ENCODE measurements at regions not wholly inside any gene's neighbourhood (a gene's known extent, or its start where the extent isn't known, plus 50 kb on each side); places are given as distances from the start of the nearest gene placed in this dataset.

DNA sequence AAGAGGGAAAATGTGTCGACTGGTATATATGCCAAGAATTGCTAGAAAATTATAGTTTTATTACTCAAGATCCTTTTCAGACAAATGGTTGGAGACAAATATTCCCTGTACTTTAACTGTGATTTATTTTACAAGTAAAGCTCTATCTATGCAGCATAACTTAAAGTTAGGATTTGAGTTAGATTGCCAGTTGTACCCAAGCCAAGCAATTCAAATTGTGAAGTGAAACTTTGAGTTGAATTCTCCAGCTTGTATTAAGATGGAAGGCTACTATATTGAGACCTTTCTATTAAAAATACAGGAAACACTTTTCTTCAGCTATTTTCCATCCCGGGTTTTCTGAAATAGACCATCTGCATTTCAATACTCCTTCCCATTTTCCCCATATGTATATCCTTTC lies 333.1 kb upstream of the RBMS3 start:
- BruUV-seq (replicated peaks): no TSS peak
- H3K27me3 ChIP-seq (ENCODE audit: low read length): no peaks in the 10 kb centered on the region
- no peaks in the 10 kb centered on the region for H4K20me1 ChIP-seq (ENCODE audit: low read length)
- H3K9me2 ChIP-seq (replicated peaks; ENCODE audit: low read length): no peaks in the 10 kb centered on the region
- no peaks in the 10 kb centered on the region for H3K9me3 ChIP-seq (ENCODE audit: low read length)
- intact Hi-C loops (cut with micrococcal nuclease): no loop called here
- H3F3A ChIP-seq (ENCODE audit: low read length, unreplicated experiment): no peaks in the 10 kb centered on the region
- ChIA-PET CTCF (no interaction called here), POLR2A (ENCODE audit: unreplicated experiment) (no interaction called here)
- no peak overlapping the region for H3K9ac ChIP-seq (ENCODE audit: low read length)
- DNase-seq (no peak), ATAC-seq (no peak)
- H3K27ac ChIP-seq (ENCODE audit: low read length): no peak overlapping the region
- H2AFZ ChIP-seq (ENCODE audit: low read length): no peak overlapping the region
- no peaks in the 10 kb centered on the region for H3K79me2 ChIP-seq (ENCODE audit: low read length)
- H3K4me2 ChIP-seq (ENCODE audit: low read length): no peak overlapping the region
- TF ChIP-seq EZH2 (IDR thresholded peaks at IDR 0.05; ENCODE audit: low read length, unreplicated experiment) (no peak), EZH2phosphoT487 (IDR thresholded peaks at IDR 0.05; ENCODE audit: borderline replicate concordance, low read length) (no peak)
- TF ChIP-seq, protein P1, sequence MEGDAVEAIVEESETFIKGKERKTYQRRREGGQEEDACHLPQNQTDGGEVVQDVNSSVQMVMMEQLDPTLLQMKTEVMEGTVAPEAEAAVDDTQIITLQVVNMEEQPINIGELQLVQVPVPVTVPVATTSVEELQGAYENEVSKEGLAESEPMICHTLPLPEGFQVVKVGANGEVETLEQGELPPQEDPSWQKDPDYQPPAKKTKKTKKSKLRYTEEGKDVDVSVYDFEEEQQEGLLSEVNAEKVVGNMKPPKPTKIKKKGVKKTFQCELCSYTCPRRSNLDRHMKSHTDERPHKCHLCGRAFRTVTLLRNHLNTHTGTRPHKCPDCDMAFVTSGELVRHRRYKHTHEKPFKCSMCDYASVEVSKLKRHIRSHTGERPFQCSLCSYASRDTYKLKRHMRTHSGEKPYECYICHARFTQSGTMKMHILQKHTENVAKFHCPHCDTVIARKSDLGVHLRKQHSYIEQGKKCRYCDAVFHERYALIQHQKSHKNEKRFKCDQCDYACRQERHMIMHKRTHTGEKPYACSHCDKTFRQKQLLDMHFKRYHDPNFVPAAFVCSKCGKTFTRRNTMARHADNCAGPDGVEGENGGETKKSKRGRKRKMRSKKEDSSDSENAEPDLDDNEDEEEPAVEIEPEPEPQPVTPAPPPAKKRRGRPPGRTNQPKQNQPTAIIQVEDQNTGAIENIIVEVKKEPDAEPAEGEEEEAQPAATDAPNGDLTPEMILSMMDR (conservative IDR thresholded peaks at IDR 0.05; ENCODE audit: low read depth, low read length): no peak
- H3K4me3 ChIP-seq (ENCODE audit: low read length): no peak overlapping the region
- H3K36me3 ChIP-seq (ENCODE audit: low read depth, low read length): no peaks in the 10 kb centered on the region
- peaks cover 18% of the 10 kb centered on the region for H3K4me1 ChIP-seq (ENCODE audit: insufficient read depth, low read length)

DNA sequence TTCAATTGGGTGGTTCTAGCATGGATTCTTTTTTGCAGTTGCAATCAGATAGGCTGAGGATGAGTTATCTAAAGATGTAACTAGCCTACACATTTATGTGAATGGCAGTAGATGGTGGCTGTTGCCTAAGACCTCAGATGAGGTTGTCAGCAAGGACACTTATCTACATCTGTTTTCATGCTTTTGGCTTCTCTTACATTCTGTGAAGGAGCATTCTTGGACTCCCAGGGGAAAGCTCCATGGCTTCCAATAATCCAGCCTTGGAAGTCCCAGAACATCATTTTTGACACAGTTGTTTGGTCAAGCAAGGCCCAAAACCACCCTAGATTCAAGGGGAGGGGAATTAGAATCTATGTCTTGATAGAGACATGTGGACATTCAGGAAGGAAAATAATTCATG lies 332.2 kb upstream of the RBMS3 start:
- POLR2A ChIA-PET (ENCODE audit: unreplicated experiment): no interaction called here
- Histone ChIP-seq H3K27ac (ENCODE audit: low read length) (no peak overlapping the region), H3K4me2 (ENCODE audit: low read length) (no peak overlapping the region), H3K9me3 (ENCODE audit: low read length) (no peaks in the 10 kb centered on the region), H3F3A (ENCODE audit: low read length, unreplicated experiment) (no peaks in the 10 kb centered on the region), H2AFZ (ENCODE audit: low read length) (no peak overlapping the region), H3K9ac (ENCODE audit: low read length) (no peak overlapping the region), H3K4me3 (ENCODE audit: low read length) (no peak overlapping the region), H4K20me1 (ENCODE audit: low read length) (no peaks in the 10 kb centered on the region), H3K79me2 (ENCODE audit: low read length) (no peaks in the 10 kb centered on the region), H3K9me2 (replicated peaks; ENCODE audit: low read length) (no peaks in the 10 kb centered on the region), H3K27me3 (ENCODE audit: low read length) (no peaks in the 10 kb centered on the region), H3K4me1 (ENCODE audit: insufficient read depth, low read length) (peaks cover 20% of the 10 kb centered on the region), H3K36me3 (ENCODE audit: low read depth, low read length) (no peaks in the 10 kb centered on the region)
- intact Hi-C loops (cut with micrococcal nuclease): no loop called here
- no TSS peak for BruUV-seq (replicated peaks)
- CTCF ChIA-PET: no interaction called here
- TF ChIP-seq EZH2 (IDR thresholded peaks at IDR 0.05; ENCODE audit: low read length, unreplicated experiment) (no peak), EZH2phosphoT487 (IDR thresholded peaks at IDR 0.05; ENCODE audit: borderline replicate concordance, low read length) (no peak)
- TF ChIP-seq, protein P1 (conservative IDR thresholded peaks at IDR 0.05; ENCODE audit: low read depth, low read length): no peak
- DNase-seq (no peak), ATAC-seq (no peak)

DNA sequence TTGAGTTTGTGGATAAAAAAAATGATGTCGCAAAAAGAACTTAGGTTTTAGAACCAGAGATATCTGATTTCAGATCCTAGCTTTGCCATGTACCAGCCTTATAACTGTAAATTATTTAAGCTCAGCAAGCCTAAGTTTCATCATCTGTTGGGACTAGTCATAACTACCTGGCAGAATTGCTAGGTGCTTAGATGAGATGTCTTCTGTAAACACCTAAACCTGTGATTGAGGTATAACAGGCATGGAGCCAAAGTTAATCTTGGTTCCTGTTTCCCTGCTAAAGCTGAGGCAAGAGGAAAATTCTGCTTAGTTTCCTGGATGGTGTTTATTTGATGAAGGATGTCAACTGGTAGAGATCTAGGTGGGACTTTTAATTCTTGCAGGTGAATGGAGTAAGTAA lies 331.3 kb upstream of the RBMS3 start:
- Histone ChIP-seq H3K4me2 (ENCODE audit: low read length) (no peak overlapping the region), H3K9me2 (replicated peaks; ENCODE audit: low read length) (no peaks in the 10 kb centered on the region), H3K4me1 (ENCODE audit: insufficient read depth, low read length) (peaks cover 20% of the 10 kb centered on the region), H3K27me3 (ENCODE audit: low read length) (no peaks in the 10 kb centered on the region), H3K36me3 (ENCODE audit: low read depth, low read length) (no peaks in the 10 kb centered on the region), H2AFZ (ENCODE audit: low read length) (no peak overlapping the region), H3K27ac (ENCODE audit: low read length) (no peak overlapping the region), H4K20me1 (ENCODE audit: low read length) (no peaks in the 10 kb centered on the region), H3K79me2 (ENCODE audit: low read length) (no peaks in the 10 kb centered on the region), H3K4me3 (ENCODE audit: low read length) (no peak overlapping the region), H3K9ac (ENCODE audit: low read length) (no peak overlapping the region), H3K9me3 (ENCODE audit: low read length) (no peaks in the 10 kb centered on the region), H3F3A (ENCODE audit: low read length, unreplicated experiment) (no peaks in the 10 kb centered on the region)
- no peak for ATAC-seq
- intact Hi-C loops (cut with micrococcal nuclease): no loop called here
- TF ChIP-seq EZH2 (IDR thresholded peaks at IDR 0.05; ENCODE audit: low read length, unreplicated experiment) (no peak), EZH2phosphoT487 (IDR thresholded peaks at IDR 0.05; ENCODE audit: borderline replicate concordance, low read length) (no peak)
- TF ChIP-seq, protein P1 (conservative IDR thresholded peaks at IDR 0.05; ENCODE audit: low read depth, low read length): no peak
- BruUV-seq (replicated peaks): no TSS peak
- ChIA-PET CTCF (no interaction called here), POLR2A (ENCODE audit: unreplicated experiment) (no interaction called here)
- DNase-seq: peak; percentile 66
